ENCODE measurements at regions not wholly inside any gene's neighbourhood (a gene's known extent, or its start where the extent isn't known, plus 50 kb on each side); places are given as distances from the start of the nearest gene placed in this dataset.

DNA sequence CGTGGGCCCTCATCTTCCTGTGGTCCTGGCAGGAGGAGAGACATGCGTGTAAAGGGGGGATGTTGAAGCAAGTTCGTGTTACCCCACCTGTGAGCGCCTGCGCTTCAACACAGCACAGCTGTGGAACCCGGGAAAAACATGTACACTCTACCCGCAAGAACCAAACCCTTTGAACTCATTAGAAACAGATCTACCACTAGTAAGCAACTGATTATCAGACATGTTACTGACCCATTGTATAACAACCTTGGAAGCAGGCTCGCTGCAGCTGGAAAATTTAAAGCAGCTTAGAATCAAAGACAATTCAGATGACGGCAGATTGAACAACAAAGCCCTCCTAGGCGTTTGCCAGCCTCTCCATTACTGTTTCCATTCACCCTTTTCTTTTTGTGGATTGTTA is 771.7 kb upstream of the SALL3 start:
- no peak for DNase-seq (ENCODE audit: low read depth)
- no peak overlapping the region for H3K4me3 ChIP-seq (ENCODE audit: low read length)
- TF ChIP-seq CTCF (conservative IDR thresholded peaks at IDR 0.05; ENCODE audit: low read length), result no peak

- DNase-seq (ENCODE audit: low read depth), result no peak
- H3K4me3 ChIP-seq (ENCODE audit: low read length), result no peak overlapping the region
- TF ChIP-seq CTCF (conservative IDR thresholded peaks at IDR 0.05; ENCODE audit: low read length), result no peak
These were observed 771.2 kb upstream of the SALL3 start for GRCh38 chr18:78208461-78208860.

GRCh38 chr18:78213361-78213994 is 766.1 kb upstream of the SALL3 start:
- no peak for DNase-seq (ENCODE audit: low read depth)
- no peak for TF ChIP-seq CTCF (conservative IDR thresholded peaks at IDR 0.05; ENCODE audit: low read length)
- no peak overlapping the region for H3K4me3 ChIP-seq (ENCODE audit: low read length)

DNA sequence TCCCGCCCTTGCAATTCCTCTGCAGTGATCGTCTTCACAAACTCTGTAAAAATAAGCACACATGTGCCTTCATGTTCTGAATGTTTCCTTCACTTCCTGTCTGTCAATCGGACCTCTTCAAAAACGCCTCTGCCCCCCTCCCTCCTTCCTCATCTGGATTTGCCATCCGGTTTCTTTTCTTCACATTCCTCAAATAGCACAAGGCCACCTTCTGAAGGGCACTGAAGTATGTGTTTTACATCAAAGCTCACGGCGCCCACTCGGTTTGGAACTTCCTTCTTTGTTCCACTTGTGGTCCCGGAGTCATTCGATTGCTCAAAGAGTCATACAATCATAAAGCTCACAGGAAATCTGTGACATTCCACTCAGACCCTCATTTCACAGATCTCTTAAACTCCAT is 758.1 kb upstream of the SALL3 start:
- no peak for DNase-seq (ENCODE audit: low read depth)
- TF ChIP-seq CTCF (conservative IDR thresholded peaks at IDR 0.05; ENCODE audit: low read length), result no peak
- H3K4me3 ChIP-seq (ENCODE audit: low read length), result no peak overlapping the region

- TF ChIP-seq CTCF (conservative IDR thresholded peaks at IDR 0.05; ENCODE audit: low read length), result no peak
- DNase-seq (ENCODE audit: low read depth), result no peak
- H3K4me3 ChIP-seq (ENCODE audit: low read length), result no peak overlapping the region
These were observed 750.6 kb upstream of the SALL3 start for GRCh38 chr18:78228974-78229373.

DNA sequence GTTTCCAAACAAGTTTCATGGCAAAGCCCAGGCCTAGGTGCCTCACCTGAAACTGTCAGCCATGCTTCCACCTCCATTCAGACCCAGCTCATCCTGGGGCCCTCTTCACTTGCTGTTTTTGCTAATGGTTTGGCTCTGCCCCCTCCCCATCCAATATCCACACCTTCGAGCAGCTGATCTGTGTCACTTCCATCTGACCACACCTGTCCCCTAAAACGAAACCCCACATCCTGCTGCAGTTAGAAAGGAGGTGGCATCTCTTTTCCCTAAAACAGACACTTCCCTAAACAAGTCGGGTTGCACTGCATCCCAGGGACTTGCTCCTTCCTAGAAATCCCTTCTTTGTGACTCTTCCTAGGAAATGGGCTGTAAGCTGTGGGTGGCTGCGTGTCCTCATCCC is 748.7 kb upstream of the SALL3 start:
- H3K4me3 ChIP-seq (ENCODE audit: low read length), result no peak overlapping the region
- DNase-seq (ENCODE audit: low read depth), result no peak

More for the DNA sequence above, 748.7 kb upstream of the SALL3 start:
- no peak for TF ChIP-seq CTCF (conservative IDR thresholded peaks at IDR 0.05; ENCODE audit: low read length)

Data from AG10803 (cell line).